ENCODE measurements at regions not wholly inside any gene's neighbourhood (a gene's known extent, or its start where the extent isn't known, plus 50 kb on each side); places are given as distances from the start of the nearest gene placed in this dataset.
"Not testable (repeated sequence)": the region's sequence is repeated elsewhere in the genome, so short reads cannot be mapped to it uniquely, and the experiment has no call there.

DNA sequence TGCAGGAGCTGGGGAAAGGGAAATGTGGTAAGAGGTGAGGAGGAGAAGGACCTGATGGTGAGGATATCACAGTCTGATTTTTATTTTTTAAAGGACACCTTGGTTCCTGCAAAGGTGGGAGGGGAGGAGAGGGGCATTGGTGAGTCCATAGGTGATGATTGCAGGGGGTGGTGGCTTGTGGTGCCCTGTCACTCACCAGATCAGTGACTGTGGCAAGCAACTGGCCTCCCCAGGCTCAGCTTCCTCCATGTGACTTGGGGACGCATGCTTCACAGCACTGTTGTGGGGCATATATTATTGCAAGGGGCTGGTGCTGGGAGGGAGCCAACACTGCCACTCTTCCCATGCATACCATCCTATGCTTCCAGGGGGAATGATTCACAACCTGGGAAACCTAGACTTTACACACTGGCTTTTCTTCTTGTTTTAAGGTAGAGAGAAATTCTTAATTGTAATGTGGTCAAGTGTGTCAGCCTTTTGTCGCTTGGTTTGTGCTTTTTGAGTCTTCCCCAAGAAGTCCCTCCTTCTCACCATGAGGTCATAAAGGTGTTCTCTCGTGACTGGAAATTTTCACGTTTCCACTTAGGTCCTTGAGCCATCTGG, 106.8 kb upstream of the PLGLB2 start:
- not testable (repeated sequence) for DNase-seq (ENCODE audit: low read depth)

DNA sequence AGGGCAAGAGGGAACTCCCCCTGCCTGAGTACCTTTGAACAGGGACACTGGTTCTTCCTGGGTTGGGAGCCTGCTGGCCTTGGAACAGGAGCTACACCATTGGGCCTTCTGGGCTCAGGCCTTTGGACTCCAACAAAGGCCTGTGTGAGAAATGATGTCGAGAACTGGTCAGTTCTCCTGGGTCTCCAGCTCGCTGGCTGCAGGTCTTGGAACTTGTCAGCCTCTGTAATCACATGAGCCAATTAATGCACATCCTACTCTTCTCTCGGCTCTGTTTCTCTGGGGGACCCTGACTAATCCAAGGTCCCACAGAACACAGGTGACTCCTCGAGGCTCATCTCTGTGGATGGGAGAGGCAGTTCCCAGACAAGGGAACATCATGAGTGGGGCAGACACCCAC, 104.7 kb upstream of the PLGLB2 start:
- DNase-seq (ENCODE audit: low read depth): not testable (repeated sequence)

DNA sequence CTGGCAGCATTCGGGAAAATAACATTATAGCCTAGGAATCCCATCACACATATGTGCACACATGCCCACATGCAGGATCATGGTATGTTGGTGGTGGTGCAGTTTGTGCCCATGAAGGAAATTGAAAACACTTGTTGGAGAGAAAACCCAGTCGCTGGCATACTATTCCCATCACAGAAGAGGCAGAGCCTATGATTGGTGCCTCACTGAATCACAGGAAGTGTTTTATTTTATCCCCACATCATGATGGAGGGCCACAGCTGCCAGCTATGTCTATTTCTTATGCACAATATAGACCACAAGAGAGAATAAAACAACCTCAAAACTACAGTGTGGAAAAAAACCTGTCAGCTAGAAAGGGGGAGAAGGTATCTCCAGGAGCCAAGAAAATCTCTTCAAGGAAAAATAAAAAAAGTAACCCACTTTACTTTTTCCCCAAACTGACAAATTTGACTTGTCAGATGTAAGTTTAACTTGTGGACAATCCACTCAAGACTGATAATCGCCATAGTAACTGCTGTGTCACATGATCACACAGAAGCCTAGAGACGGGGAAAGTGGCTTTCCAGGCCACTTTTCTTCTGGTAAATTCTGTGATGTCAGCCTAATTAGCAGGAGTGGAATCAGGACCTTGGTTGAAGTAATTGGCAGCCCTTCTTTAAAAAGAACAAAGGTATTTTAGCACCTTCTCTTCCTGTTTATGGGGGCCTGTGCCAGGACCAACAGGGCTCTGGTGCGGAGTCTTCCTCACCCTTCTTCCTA, 100.0 kb upstream of the PLGLB2 start:
- not testable (repeated sequence) for DNase-seq (ENCODE audit: low read depth)

DNA sequence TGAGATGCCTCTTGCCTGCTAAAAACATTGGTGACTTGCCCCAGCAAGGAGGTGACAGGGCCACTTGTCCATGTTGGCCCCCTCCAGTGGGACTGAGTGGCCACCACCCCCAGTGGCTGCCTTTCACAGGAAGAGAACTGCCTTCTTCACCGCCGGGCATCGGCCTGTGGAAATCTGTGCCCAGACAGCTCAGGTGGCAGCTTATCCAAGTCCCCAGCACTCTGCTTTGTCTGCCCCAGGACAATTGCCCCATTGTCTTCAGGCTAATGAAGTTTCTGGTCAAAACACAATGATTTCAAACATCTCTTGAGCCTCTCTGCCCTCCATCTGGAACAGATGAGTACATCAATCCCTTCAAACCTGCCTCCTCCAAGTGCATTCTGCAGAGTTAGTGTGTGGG, 99.1 kb upstream of the PLGLB2 start:
- DNase-seq (ENCODE audit: low read depth): not testable (repeated sequence)

DNA sequence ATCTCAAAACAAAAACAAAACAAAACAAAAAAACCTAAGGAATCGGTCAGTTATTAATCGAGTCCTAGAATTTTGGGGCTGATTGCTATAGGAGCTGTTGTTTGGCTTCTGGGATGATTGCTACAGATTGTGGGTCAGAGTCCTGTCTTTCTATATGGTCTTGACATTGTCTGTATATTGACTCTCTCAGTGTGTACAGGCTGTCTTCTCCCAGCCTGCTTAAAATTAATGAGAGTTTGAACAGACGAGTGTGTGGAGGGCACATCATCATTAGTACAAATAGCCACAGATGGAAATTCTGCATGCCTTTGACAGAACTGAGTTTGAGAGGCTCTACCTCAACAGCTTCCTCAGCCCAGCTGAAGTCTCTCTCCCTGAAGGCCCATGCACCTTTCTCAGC, 98.0 kb upstream of the PLGLB2 start:
- not testable (repeated sequence) for DNase-seq (ENCODE audit: low read depth)

DNA sequence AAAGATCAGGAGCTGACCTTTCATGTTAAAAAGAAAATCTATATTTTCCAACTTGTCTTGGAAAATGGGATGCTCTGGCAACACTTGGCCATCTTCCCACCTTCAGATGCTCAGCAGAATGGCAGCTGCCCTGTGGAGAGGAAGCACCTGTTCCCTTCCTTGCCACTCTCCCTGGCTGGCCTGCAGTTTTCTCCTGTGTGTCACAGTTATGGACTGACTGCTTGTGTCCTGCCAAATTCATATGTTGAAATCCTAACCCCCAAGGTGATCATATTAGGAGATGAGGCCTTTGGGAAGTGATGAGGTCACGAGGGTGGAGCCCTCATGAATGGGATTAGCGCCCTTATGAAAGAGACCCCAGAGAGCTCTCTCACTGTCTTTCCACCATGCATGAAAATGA, 97.0 kb upstream of the PLGLB2 start:
- DNase-seq (ENCODE audit: low read depth): not testable (repeated sequence)

DNA sequence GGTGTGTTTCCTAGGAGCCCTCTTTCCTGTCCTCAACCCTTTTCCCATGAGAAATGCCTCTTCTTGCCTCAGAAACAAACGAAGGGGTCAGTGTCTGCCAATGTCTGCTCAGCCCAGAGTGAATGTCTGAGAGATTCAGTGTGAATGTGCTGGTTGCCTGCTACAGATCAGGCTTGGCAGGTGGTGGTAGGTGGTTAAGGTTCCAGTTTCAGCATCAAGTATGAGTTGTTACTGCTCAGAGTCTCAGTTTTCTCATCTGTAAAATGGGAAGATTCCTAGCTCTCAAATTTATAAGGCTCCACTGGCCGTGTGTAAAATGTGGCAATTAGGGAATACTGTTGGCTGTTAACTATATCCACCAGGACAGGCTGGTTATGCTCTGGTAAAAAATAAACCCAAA, 96.3 kb upstream of the PLGLB2 start:
- not testable (repeated sequence) for DNase-seq (ENCODE audit: low read depth)

DNA sequence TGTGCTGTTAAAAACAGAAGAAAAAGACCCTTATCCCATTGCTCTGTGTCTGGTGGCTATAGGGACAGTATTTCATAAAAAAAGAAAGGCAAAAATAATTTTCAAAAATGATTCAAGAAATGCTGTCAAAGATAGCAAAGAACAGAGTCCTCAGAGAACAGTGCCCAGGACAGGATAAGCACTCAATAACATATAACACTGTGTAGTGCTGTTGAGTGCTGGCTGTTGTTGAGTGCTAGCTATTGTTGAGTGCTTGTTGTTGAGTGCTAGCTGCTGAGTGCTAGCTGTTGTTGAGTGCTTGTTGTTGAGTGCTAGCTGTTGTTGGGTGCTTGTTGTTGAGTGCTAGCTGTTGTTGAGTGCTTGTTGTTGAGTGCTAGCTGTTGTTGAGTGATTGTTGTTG, 94.5 kb upstream of the PLGLB2 start:
- not testable (repeated sequence) for DNase-seq (ENCODE audit: low read depth)

DNA sequence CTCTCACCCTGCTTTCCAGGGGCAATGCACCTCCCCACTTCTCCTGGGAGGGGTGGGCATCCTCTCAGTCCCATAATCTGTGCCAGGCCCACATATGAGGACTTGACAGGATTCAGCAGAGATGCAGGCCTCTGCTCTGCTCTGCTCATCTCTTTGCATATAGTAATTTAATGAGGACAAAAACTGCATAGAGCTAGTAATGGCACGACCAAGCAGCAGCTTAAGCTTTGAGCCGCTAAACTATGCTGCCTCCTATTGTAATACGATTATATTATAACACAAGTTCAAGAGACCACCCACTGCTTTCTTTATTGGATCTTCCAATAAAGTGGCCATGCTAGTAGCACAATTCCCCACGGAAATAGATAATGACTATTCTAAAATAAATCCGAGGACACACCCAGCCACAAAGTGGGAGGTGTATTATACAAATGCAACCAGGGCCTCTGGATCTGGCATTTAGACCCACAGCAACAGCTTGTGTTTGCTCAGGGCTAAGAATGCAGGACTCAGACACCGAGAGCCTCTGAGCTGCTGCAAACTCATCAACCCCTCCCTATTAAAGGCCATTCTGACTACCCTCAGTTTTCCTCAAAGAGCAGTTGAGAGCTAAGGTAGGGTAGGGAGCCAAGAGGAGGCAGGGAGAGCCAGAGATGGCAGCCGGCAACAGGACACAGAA, 93.6 kb upstream of the PLGLB2 start:
- DNase-seq (ENCODE audit: low read depth): not testable (repeated sequence)

DNA sequence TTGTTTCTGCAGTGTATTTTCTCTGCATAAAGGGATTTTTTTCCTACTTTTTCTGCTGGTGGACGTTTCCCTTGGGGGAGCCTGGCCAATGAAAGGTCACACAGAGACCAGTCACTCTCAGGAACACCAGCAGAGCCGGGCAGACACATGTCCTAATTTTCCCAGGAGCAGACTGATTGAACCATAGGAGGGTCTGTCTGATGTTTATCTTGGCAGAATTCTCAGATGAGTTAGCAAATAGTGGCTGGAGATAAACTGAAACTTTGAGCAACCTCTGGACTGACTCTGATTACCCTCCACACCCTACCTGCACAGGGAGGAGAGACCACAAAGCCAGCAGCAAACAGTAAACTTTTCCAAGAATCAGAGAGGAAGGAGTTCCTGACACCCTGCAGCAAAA, 90.0 kb upstream of the PLGLB2 start:
- DNase-seq (ENCODE audit: low read depth): not testable (repeated sequence)

DNA sequence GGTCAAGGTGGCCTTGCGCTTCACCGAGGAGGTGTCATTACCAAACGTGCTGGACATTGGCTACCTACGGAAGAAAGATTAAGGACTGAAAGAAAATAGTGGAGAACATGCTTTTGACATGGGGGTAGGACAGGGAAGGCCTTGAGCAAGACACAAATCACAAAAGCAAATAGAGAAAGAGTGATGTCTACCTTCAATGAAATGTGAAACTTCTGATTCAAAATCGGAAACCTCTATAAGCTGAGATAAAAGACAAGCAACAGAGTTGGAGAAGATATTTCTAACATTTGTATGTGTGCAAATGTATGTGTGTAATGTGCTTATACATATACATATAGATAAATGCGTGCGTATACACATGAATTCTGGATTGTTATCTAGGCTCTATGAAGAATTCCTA, 89.5 kb upstream of the PLGLB2 start:
- not testable (repeated sequence) for DNase-seq (ENCODE audit: low read depth)

DNA sequence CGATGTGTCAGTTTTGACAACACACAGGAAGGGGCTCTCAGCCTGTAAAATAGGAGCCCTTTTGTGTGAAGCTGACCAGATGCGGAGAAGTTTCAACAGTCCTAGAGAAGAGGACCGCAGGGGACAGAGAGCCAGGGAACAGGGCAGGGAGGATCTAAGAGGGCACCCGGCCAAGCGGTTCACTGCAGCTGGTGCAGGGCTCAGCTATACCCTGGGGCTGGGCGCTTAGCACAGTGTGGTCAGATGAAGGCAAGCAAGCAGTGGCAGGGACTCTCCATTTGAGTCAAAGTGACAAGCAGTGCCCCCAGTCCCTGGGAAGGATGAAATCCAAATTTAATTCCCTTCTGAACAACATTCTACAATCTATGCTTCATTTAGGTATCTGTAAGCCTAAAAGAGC, 88.9 kb upstream of the PLGLB2 start:
- DNase-seq (ENCODE audit: low read depth): not testable (repeated sequence)

DNA sequence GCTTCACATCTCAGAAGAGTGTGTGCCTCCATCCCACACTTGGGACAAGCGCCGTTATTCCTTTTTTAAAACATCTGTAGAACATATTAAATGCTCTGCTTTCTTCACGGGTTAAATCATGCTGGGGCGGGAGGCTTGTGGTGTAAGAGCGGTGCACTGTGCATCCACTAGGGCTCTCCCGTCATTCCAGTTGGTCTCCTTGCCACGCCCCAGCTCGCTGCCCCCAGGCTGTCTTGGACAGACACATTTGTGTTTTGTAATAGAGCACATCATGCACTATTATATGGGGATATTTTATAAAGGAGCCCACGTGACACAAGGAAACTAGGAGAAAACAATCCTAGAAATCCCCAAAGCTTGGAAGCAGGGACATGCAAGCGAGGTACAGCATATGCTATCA, 87.7 kb upstream of the PLGLB2 start:
- DNase-seq (ENCODE audit: low read depth): not testable (repeated sequence)

DNA sequence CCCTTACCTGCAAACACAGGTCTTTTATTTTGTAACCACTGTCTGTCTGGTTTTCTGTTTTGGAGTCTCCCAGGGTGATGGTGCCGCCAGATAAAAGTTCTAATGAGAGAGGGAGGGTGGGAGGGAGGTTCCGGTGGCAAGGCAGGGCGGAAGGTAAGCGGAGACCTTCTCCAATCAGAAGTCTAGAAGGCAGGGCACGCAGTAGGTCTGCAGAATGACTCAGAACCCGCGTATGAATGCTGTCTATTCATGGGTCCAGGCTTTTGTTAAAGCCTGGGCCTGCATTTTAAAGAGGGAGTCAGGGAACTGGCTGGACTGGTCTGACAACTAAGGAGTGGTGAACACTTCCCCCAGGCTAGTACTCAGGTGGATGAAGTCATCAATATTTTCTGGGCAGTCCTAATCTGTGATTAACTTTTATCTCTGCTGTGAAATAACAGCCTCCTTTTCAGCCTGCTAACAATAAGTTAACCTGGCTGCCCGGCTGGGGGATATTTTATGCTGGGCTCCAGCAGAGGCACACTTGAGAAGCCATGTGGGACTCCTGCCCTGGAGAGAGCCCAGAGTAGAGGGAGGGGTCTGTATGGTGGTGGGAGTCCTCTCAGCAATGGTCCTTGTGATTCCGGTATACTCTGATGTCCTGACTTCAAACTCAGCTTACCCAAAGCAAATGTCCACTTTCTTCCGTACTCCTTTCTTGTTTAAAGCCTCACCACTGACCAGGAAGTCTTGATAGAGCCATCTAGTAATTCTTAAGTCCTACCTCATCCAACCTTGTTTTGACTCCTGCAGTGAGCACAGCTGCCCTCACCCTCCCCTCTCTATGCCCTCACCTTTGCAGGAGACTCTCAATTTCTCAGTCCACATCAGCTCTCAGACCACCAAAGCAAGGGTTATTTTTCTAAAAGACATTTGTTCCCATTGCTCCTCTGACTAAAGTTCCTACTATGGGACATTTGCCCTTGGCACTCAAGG, 85.3 kb upstream of the PLGLB2 start:
- not testable (repeated sequence) for DNase-seq (ENCODE audit: low read depth)

DNA sequence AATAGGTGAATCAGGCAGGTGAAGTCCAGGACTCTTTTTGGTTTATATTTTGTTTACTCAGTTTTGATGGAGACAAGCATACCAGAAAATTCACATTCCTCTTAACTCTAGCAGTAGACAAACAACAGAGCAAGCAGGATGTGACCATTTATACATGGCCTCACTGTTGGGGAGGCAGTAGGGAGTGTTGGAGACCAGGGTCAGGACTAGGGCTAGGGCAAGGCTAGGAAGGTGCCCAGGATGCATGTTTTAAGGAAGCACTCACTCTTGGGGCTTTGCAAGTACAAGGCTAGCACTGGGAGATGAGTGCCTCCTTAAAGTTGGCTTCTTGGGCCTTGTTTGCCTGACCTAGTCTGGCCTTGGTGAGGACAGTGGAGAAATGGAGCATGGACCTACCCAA, 84.5 kb upstream of the PLGLB2 start:
- not testable (repeated sequence) for DNase-seq (ENCODE audit: low read depth)

DNA sequence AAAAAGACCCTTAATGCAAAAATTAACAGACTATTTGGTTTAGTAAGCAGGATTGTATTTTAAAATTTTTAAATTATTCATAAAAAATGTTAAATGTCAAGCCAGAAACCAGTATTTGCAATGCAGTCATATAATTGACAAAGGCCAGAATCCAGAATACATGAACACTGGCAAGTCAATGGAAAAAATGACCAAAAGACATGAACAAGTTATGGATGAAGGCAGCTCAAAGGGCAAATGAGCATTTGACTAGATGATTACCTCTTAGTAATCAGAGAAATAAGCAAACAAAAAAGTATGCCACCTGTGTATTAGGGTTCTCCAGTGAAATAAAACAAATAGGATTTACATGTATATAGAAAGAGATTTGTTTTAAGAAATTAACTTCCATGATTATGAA, 80.9 kb upstream of the PLGLB2 start:
- not testable (repeated sequence) for DNase-seq (ENCODE audit: low read depth)

DNA sequence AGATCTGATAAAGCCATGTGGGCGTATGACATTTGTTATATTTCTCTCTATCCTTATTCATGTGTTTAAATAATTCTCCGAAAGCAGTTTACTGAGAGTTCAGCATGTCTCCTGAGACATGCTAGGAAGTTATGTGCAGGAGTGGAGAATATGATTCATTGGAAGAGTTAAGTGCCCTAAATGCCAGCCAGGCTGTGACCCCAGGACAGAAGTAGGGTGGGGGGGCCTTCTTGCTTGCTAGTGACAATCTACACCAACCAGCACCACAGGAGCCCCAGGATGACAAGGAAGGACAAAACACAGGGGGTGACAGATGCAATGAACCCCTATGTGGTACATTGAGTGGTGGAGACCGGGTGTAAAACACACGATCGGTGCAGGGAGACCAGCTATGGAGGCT, 79.5 kb upstream of the PLGLB2 start:
- DNase-seq (ENCODE audit: low read depth): not testable (repeated sequence)

DNA sequence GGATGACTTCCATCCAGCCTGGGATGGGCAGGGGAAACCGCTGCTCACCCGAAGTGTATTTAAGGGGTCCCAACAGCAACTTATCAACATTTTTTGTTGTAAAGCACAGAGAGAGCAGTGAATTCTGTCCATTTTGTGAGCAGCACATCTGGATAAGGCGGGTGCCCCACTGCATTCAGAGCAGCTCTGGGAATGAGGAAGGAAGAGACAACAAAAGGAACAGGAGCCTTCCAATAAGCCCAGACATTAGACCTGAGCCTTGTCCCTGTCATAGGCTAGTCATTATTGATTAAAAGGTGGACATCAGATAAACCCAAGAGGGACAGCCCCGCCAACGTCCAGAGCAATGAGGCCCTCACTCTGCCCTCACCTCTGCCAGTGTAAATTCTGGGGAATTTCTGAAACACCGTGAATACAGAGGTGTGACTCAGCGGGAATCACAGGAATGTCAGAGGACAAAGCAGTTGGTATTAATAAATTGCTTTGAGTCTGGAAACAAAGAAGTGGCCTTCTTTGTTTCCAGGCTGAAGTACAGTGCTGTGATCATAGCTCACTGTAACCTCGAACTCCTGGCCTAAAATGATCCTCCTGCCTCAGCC, 78.2 kb upstream of the PLGLB2 start:
- DNase-seq (ENCODE audit: low read depth): not testable (repeated sequence)

DNA sequence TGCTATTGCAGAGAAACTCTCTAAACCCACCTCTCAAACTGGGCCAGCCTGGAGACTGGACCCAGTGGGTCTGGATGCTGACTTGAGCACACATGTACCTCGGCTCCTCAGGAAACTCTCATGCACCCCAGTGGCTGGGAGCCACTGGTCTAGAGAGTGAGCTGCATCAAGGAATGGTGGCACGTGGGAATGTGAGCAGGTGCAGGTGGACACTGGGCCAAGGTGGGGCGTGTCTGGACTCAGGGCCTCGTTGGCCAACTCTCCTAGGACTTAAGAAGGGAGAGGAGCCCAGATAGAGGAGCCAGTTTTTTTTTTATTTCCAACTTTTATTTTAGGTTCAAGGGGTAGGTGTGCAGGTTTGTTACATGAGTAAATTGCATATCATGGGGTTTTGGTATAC, 75.5 kb upstream of the PLGLB2 start:
- DNase-seq (ENCODE audit: low read depth): not testable (repeated sequence)

DNA sequence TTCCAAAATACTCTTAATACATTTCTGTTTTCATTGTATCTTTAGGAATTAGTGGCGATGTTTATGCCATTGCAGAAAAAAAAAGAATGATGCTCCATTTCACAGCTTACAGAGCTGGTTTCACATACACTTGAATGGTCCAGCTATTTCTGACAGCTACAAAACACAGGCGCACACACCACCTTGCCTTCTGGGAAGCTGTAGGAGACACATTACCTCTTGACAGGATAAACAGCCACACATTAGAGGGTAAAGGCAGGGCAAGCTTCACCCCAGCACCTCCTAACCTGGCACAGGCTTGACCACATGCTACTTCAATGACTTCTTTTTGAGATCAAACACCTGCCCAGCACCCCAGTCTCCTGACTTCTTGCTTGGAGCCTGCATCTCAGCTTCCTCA, 73.2 kb upstream of the PLGLB2 start:
- not testable (repeated sequence) for DNase-seq (ENCODE audit: low read depth)

DNA sequence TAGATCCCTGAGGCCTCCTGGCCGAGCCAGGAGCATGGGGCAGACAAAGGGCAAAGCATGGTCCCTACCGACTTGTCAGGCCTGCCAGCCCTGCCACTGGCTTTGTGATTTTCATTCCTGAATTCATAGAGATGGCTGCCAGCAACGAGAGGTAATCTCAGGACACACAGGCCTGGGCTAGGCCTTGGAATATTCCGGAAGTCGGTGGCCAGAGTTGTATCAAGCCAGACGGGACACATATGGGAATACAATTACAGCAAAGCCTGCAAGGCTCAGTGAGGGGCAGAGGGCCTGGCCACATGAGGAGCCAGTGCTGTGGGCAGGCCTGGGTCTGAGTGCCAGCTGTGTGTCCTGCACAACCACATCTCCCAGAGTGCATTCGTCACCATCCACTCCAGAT, 72.4 kb upstream of the PLGLB2 start:
- DNase-seq (ENCODE audit: low read depth): not testable (repeated sequence)

All from iris pigment epithelial cell (primary cell).